ENCODE measurements at regions not wholly inside any gene's neighbourhood (a gene's known extent, or its start where the extent isn't known, plus 50 kb on each side); places are given as distances from the start of the nearest gene placed in this dataset.

DNA sequence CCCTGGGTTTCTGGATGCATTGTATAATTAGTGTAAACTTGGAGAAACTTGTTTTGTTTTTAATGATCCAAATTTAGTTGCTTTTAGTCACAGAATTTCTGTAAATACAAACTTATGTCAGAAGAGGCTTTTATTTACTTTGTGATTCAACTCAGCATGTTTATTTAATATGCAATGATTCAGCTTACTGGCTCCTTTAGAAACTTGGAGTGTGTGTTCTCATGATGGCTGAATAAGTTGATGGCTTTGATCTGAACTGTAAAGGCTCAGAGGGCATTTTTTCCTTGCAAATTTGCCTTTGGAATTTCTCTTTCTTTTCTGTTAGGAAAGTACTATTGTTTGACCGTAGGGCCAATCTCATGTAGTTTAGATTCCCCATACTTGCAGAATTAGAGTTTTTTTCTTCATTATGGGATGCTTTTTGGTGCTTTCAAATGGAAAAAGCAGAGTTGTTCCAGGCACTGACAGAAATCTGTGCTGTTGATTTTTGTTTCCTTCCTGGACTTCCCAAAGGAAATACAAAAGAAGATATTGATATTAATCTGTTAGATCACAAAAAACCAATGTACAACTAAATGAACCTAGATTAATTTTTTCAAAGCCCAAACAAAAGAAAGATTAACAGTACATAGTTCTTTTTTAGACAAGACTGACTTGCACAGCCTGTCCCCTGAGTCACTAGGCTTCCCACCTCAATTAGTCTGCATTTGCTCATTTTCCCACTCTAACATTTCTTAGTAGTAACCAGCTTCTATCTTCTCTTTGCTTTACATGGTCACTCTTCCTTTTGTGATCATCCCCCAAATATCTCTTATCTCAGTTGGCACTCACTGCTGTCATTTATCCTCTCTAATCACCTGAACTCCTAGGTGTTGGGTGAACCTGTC is 96.8 kb upstream of the AGR3 start:
- DNase-seq (ENCODE audit: low read depth in 3 of 3) = no peak

DNA sequence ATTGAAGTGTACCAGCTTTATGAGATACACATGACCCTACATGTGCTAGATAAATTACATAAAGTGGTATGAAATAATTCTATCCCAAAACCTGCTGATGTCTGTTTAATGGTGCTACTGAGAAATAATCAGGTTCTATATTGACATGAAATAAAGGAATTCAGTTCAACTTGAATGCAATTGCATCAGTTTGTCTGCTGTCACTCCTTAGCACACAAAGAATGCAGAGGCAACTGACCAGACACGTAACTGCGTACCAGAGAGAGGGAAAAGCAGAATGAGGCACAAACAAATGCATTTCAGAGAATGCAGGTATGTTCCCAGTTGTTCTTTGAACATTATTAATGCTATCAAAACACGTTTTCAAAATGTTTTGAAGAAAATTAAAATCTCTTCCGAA is 98.8 kb upstream of the AGR3 start:
- no peak for DNase-seq (ENCODE audit: low read depth in 3 of 3)

DNA sequence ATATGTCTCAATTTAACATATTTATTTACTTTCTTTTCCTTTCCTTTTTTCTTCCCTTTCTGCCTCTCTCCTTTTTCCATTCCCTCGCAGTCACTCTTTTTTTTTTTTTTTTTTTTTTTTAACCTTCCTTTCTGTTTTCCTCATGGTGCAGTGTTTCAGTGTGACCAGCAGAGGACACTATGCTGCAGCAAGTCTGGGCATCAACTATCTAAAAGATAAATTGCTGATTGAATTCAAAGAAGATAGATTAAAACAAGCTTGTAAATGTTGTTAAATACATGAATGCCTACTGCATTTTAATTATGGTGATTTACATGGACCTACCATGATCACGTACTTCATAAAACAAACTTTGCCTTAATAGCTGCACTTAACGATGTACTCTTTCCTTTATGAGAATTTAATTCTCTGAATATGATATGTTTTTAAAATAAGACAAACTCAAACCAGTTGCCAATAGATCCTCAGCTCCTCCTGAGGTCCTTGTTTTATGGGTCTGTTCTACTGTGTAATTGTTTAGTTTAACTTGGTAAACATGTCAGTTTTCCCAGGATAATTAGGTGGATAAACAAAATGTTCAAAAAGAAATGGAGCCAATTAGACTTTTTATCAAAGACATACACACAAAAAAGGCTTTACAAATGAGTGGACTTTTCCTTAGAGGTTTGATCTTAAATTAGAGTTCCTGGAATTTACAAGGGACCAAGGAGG is 101.0 kb upstream of the AGR3 start:
- DNase-seq (ENCODE audit: low read depth in 3 of 3) = no peak

DNA sequence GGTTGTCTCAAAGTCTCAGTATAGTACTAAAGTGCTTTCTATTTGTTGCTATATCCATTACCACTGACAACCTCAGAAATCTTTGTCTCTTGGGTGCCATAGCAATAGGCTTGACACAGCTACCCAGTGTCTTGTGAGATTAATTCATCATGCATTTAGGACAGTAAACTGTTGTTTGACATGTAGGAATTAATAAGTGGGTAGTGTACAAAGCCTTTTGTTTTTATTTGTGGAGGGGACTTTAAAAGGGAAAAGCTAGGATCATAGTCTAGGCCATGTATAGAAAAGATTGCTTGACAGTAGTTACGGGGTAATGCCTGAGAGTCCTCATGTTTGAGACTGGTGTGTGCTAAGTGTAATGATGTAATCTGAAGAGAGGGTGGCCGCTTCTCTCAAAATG is 102.6 kb upstream of the AGR3 start:
- no peak for DNase-seq (ENCODE audit: low read depth in 3 of 3)

DNA sequence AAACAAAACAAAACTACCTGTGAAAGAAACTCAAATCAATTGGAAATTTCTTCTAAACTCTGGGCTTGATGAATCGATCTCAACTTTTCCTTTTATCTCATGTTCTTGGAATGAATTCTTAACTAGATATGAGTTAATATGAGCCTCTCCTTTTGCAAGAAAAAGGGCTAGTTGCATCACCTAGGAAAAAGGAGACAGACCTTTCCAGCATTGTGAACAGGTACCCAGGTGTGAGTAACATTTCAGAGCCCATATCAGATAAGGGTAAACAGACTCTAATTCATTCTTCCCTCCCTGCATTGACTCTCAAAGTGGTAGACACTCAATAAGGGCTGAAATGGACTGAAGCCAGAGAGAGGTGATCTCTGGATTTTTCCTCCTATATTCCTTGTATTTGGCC is 103.8 kb upstream of the AGR3 start:
- DNase-seq (ENCODE audit: low read depth in 3 of 3) = no peak

DNA sequence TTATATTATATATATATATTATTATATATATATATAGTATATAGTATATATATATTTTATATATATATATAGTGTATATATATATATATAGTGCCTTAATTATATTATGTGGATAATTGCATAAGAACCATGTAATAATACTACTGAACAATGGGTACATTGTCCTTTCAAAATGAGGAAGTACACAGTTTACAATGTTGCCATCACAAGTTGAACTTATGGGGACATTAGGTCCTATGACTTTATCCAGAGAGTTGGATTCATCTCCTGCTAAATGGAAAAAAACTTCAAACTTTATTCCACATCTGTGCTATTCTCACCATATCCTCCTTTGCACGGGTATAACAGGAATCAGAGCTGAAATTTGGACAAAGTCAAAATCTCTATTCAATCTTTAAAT is 105.0 kb upstream of the AGR3 start:
- DNase-seq (ENCODE audit: low read depth in 3 of 3) = no peak

DNA sequence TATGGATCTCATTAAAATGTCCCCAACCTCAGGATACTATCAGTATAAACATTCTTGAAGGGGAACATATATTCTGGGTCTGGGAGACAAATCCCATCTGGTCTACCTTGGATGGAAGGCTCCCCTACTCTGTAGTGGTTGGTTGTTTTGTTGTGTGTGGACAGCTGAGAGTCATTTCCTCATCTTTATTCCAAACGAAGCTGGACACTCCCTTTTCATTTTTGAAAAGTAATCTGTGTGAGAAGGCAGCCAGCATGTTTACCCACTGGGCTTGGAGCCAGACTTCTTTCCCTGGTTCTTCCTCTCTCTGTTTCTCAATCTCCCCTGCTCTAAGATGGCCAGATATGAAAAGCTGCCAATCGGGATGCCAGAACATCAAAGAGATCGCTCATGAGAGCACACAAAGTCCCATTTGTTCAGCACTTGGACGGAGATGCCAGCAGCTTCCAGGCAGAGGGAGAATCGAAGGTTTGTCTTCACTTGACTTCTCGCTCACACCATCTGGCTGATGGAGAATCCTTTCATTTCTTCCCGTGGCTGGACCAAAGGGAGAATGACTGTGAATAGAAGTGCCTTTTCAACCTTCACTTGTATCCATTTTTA is 108.1 kb upstream of the AGR3 start:
- DNase-seq (ENCODE audit: low read depth in 3 of 3) = no peak

DNA sequence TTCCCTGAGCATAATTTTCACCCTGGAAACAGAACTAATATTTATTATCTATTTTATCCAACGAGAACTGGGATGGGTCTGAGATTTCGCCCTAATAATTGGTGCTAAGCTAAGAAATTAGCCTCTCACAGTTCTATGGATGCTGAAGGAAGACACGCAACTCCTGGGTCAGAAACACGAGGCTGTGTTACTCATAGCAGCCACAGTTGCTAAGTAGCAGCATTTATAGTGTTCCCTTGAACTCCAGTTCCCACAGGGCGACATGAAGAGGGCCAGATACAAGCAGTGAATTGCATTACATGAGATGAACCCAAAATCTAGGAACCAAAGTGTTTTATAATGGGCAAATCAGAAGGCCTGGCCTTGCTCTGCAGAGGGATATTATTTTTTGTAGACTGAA is 109.8 kb upstream of the AGR3 start:
- DNase-seq (ENCODE audit: low read depth in 3 of 3) = no peak

DNA sequence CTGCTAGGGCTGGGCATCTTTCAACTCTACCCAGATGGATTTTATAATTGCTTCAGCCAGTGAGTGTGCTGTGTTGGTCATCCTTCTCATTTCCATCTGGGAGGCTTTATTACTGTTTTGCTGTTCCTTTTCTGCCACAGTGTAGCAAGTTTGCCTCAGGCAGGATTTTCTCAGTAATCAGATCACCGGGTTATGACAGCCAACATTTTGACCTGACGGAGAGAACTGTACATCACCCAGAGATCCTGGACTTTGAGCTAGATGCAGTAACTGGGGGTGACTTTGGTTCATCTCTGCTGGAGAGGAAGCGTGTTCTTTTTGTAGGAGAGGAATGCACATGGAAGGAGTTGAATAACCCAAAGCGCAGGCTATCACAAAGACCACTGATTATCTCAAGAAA is 111.8 kb upstream of the AGR3 start:
- DNase-seq (ENCODE audit: low read depth in 3 of 3) = no peak

DNA sequence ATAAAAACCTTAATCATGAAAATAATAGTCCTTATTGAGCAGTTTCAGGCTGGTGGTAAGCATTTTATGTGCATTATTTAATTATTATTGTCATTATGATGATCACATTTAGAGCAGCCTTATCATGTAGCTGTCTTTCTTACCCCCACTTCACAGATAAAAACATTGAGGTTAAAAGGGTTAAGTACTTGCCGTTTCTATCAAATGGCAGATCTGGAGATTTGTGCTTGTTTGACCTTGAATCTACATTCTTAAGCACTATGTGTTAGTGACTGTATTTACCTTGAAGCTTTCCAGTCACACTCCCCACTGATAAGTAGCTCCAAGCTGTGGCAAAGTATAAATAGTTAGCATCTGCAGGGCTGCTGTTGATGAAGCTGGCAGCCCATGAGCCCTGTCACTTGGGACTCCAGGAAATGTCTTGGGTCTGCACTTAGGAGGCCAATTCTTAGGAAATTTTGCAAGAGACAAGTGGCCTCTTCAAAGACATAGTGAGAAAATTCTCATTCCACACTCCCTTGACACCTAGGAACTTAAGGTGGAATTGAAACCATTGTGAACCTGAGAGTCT is 116.8 kb upstream of the AGR3 start:
- no peak for DNase-seq (ENCODE audit: low read depth in 3 of 3)

DNA sequence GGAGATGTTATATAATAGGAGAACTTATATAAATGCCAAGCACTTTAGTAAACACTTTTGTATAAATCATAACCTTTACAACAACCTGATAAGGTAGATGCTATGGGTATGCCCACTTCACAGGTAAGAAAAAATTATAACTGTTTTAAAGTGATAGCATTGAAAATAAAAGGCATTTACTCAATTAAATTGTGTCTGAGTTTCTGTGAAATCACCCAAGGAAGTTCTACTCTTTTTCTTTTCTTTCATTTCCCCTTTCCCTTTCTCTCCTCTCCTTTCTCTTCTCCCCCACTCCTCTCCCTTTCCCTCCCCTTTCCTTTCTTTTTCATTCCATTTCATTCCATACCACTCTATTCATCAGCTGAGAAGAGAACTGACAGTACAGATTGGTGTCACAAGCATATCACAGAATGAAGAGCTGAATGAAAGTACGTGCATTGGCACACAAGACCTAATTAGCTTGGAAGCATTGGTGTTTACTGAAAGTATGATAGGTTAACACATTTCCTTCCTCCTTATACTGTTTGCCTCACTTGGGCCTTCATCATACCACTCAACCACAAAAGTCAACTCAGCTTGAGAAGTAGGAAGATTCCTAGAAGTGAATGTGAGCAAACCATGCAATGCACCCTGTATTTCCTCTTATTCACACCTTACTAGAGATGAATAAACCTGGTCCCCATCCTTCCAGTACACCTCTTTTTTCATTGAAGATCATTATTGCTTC is 117.9 kb upstream of the AGR3 start:
- DNase-seq (ENCODE audit: low read depth in 3 of 3) = no peak

DNA sequence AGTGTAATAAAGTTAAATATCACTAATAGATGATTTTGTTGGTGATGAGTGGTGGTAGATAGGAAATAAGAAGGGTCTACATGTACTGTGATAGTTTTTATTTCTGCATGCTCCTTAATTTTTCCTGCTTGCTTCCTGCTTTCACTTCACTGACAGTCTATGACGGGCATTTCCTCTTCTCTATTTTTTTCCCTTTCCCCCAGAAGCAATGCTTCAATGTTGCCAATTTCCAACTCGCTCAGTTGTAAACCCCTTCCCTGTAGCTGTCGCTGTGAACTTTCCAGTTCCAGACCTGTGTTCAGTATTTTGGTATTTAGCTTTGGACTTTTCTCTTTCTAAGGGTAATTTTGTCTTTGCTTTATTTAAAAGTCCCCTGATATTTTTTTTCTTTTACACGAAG is 123.5 kb upstream of the AGR3 start:
- DNase-seq (ENCODE audit: low read depth in 3 of 3) = no peak

DNA sequence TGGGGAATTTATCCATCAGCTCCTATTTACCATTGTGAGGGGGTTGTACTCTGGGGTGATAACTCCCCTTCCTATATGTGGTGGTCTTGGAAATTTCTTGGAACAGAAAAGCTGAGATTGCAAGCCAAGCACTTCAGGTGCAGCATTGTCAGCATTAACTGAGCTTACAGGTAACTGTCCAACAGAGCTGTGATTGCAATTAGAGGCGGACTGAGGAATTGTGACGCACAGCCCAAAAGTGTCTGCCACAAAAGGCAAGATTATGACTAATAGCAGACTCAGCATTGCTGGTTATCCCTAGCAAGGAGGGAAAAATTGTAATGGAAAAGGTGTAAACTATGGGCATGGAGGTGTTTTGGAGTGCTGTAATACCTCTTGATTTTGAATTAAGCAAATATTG is 126.1 kb upstream of the AGR3 start:
- no peak for DNase-seq (ENCODE audit: low read depth in 3 of 3)

DNA sequence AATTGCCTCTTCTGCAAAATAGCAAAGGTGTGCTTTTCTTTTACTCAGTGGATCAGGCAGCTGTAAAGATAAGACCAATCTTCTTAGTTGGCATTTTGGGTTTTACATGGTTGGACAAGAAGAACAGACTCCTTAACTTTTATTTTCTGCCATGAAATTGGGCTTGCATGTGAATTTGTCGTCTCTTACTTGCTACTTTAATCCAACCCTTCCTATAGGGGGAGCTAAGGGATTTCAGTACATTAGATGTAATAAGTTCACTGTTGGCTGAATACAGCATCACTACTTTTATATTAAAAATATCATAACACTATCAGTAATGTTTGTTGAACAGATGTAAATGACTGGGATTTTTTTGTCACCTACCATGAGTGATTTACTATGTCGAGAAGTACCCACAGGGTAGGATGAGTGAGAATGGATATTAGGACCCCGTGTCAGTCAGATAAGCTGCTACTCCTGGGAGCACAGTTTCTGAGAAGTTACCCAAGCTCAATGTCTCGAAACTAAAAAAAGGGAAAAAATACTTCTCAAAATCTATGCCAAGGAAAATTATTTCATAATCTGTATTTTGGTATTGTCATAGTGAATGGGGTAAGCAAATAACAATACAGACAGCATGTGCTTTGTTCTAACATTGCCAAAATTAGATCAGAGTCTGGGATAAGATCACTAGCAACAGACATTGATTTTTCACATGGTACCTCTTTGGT is 127.4 kb upstream of the AGR3 start:
- no peak for DNase-seq (ENCODE audit: low read depth in 3 of 3)

DNA sequence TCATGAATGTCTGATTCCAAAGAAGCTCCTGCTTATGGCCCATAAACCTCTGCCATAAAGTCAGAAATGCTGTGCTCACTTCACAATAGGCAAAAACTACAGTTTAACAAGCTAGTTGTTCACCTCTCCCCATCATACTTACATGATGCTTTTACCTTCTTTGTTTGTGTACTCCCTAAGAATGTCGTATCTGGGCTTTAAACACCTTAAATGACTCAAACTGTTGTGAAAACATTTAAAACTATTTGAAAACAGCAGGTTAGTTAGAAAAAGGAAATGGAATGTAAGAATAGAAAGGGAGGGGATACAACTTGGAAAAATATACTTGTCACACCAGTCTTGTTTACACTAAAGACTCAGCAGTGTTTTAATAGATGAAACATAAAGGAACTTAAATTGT is 128.2 kb upstream of the AGR3 start:
- DNase-seq (ENCODE audit: low read depth in 3 of 3) = no peak

DNA sequence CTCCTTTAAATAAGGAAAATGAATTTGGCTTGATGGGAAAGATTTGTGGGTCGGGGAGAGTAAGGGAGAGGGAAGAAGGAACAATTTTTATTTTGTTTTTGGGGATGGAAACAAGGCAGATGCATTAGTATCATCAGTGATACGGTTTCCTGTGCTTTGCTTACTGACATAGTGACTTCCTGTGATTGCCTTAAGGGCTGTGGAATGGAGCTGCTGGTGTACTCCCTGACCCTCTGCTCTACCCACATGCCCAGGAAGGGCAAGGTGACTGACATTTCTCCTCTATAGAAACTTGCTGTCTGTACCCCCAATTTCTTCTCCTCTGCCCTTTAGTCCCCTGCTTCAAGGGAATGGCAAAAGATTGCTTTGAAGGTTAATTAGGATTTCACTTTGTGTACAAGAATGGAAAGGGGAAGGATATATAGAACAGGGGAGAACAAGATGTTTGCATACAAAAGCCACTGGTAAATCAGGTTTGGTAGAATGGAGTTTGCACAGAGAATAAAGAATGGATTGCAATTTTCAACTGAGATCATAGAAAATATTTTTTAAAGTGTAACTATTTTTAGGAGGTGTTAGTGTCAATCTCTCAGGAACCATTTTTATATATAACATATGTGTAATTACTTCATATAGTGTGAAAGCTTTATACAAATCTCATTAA is 129.0 kb upstream of the AGR3 start:
- DNase-seq (ENCODE audit: low read depth in 3 of 3) = no peak

DNA sequence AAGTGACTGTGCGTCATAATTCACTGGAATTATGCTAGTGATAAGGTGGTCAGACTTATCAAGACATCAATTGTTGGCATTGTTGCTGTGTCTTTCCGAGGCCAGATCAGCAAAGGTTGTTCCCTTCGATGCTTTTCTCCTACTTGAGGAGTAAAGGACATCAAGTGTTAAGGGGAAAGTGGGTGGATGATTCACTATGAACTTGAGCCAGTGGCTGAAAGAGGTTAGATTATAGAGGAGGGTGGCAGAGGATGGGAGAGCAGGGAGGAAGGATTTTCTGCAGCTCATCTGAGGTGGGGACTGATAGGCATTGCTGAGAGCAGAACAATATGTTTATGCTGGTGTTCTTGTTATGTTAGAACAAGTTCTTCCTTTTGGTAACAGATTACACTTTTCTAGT is 131.4 kb upstream of the AGR3 start:
- no peak for DNase-seq (ENCODE audit: low read depth in 3 of 3)

DNA sequence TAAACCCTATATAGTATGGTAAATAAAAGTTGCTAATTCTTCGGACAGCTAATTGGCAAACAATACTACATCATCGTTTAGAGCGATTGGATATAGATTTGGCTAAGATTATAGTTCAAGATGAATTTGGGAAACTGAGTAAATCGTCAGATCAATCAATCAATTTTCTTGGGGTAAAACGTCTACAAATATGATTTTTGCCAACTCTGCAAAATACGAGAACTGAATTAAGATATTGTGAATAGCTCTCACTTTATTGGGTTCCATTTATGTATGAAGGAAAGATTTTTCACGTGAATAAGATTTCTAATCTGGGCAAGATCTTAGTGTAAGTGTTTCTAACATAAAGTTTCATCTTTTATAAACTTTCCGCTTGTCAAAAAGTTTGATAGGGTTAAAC is 132.9 kb upstream of the AGR3 start:
- DNase-seq (ENCODE audit: low read depth in 3 of 3) = no peak

DNA sequence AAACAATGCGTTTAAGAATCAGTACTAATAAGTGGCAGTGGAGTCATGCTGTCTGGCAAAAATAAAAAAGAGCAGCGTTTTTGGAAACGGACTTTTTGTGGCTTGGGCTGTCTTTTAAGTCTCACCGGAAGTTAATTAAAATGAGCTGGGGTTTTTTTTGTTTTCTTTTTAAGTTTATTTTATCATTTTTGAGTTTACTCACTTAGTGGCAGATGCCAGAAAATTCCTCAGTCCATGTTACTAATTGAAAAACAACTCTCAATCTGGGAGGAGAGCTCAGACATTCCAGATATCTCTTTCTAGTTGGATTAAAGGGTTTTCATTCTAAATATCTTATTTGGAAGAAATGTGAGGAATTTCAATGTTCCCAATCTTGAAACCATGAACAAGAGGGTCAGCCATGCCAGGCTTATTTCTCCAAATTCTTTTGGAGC is 133.8 kb upstream of the AGR3 start:
- no peak for DNase-seq (ENCODE audit: low read depth in 3 of 3)

DNA sequence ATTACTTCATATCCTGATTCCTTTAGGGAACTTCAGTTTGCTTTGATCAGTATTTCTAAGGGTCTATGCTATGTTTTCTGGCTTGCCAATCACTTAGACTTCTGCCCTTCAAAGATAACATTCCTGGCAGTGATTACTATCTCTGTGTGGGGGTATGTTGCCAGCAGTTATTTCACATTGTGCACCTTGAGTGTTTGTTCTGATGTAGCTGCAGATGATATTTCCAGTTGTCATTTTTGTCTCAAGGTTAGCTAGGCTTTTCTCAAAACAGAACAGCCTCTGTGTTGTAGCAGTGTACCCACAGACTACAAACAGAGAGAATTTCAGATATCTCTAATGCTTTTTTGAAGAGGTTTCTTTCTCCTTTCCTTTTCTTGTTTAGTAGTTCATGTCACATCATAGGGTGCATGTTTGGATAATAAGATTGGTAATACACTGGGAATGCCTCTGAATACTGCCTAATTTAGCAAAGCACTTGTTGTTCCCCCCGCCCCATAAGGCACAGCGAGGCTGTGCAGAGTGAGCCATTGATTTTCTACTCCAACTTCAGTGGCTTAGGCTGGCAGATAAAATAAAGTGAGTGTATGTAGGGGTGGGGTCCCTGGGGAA is 134.7 kb upstream of the AGR3 start:
- no peak for DNase-seq (ENCODE audit: low read depth in 3 of 3)

Data from stimulated activated CD4-positive, alpha-beta T cell treated with anti-CD3 and anti-CD28 coated beads, TNF-alpha, amount 100 ng/mL, for 4 hours (primary cell).